ENCODE measurements at regions not wholly inside any gene's neighbourhood (a gene's known extent, or its start where the extent isn't known, plus 50 kb on each side); places are given as distances from the start of the nearest gene placed in this dataset.
A peak's percentile ranks its signal among the peaks of the same experiment; 100 is the strongest.
"Not testable (repeated sequence)": the region's sequence is repeated elsewhere in the genome, so short reads cannot be mapped to it uniquely, and the experiment has no call there.

- no peaks in the 10 kb centered on the region for H3K27me3 ChIP-seq
- intact Hi-C loops (cut with DNase I), result loop anchor here (10.0 kb wide), 1 partner anchor 127 kb away; the partner anchor contains the start of gene CIBAR2
- no peaks in the 10 kb centered on the region for H3K36me3 ChIP-seq (replicated peaks in 1 of 2; ENCODE audit: insufficient read depth in 1 of 2, low read depth in 2 of 2)
- no peaks in the 10 kb centered on the region for H3K9me3 ChIP-seq
- TF ChIP-seq, protein P1, sequence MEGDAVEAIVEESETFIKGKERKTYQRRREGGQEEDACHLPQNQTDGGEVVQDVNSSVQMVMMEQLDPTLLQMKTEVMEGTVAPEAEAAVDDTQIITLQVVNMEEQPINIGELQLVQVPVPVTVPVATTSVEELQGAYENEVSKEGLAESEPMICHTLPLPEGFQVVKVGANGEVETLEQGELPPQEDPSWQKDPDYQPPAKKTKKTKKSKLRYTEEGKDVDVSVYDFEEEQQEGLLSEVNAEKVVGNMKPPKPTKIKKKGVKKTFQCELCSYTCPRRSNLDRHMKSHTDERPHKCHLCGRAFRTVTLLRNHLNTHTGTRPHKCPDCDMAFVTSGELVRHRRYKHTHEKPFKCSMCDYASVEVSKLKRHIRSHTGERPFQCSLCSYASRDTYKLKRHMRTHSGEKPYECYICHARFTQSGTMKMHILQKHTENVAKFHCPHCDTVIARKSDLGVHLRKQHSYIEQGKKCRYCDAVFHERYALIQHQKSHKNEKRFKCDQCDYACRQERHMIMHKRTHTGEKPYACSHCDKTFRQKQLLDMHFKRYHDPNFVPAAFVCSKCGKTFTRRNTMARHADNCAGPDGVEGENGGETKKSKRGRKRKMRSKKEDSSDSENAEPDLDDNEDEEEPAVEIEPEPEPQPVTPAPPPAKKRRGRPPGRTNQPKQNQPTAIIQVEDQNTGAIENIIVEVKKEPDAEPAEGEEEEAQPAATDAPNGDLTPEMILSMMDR (IDR thresholded peaks at IDR 0.05), result no peak
- no peak for TF ChIP-seq POLR2A (IDR thresholded peaks at IDR 0.05)
- 80 to 100% methylated on average over 2 to 10 of the region's 10 CpGs for WGBS, 2 donors
- H3K4me1 ChIP-seq, result peaks cover 7% of the 10 kb centered on the region
- DNase-seq (no peak), ATAC-seq (no peak)
- H3K27ac ChIP-seq, result no peak overlapping the region
- H3K4me3 ChIP-seq, result no peak overlapping the region
These were observed 129.9 kb upstream of the CIBAR2 start for GRCh38 chr16:85242140-85242539.

GRCh38 chr16:85243308-85243707 is 131.0 kb upstream of the CIBAR2 start:
- TF ChIP-seq, protein P1 (IDR thresholded peaks at IDR 0.05), result no peak
- TF ChIP-seq POLR2A (IDR thresholded peaks at IDR 0.05), result no peak
- no peaks in the 10 kb centered on the region for H3K27me3 ChIP-seq
- no peak overlapping the region for H3K27ac ChIP-seq
- ATAC-seq (no peak), DNase-seq (no peak)
- H3K4me3 ChIP-seq, result no peak overlapping the region
- H3K9me3 ChIP-seq, result no peaks in the 10 kb centered on the region
- H3K4me1 ChIP-seq, result peaks cover 7% of the 10 kb centered on the region
- intact Hi-C loops (cut with DNase I), result loop anchor here (10.0 kb wide), 1 partner anchor 129 kb away; the partner anchor contains the start of gene CIBAR2
- no peaks in the 10 kb centered on the region for H3K36me3 ChIP-seq (replicated peaks in 1 of 2; ENCODE audit: insufficient read depth in 1 of 2, low read depth in 2 of 2)
- 87 to 94% methylated on average over 11 to 12 of the region's 12 CpGs for WGBS, 2 donors

DNA sequence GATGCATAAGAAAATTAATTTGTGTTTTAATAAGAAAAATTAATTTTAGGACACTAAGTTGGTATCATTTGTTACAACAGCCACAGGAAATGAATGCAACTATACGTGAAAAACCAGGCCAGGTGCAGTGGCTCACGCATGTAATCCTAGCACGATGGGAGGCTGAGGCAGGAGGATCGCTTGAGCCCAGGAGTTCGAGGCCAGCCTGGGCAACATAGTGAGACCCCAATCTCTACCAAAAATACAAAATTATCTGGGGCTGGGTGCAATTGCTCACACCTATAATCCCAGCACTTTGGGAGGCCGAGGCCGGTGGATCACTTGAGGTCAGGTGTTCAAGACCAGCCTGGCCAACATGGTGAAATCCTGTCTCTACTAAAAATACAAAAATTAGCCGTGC is 132.2 kb upstream of the CIBAR2 start:
- H3K4me3 ChIP-seq; H3K36me3 ChIP-seq (replicated peaks in 1 of 2; ENCODE audit: insufficient read depth in 1 of 2, low read depth in 2 of 2); ATAC-seq; DNase-seq; H3K27me3 ChIP-seq; H3K9me3 ChIP-seq; H3K27ac ChIP-seq: not testable (repeated sequence)
- intact Hi-C loops (cut with DNase I), result loop anchor here (10.0 kb wide), 1 partner anchor 130 kb away; the partner anchor contains the start of gene CIBAR2
- H3K4me1 ChIP-seq, result peaks cover 12% of the 10 kb centered on the region
- 89 to 96% methylated on average over 8 of the region's 8 CpGs for WGBS, 2 donors

DNA sequence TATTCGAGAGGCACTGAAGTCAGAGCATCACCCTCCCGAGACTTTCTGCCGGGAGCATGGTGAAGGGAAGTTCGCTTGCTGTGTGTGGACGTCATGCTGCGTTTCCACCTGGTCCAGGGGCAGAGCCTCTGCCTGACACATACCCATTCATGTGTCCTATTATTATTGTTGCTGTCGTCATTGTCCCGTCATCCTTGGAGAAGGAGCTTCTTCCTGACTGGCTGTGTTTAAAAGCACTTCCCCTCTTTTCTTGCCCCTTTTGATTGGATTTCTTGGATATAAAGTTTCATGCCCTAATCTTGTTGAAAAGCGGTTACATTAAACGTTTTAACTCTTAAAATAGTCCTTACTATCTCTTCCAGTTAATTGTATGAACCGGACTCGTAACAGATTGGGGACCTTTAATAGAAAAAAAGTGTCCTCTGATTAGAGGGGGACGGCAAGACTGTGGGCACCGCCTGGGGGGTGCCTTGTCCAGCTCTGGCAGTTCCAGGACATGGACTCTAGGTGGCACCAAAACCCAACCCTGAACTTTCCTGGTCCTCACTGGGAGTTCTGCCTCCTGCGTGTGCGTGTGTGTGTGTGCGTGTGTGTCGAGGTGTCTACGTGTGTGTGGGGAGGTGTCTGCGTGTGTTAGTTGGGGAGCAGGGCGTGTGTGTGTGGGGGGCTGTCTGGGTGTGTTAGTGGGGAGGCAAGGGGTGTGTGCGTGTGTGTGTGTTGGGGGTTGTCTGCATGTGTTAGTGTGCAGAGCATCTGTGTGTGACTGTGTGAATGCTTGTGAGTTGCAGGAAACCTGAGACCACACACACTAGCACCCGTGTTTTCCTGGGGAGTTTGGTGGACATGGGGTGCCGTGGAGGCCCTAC is 133.3 kb upstream of the CIBAR2 start:
- WGBS, 2 donors, result 21 to 24% methylated on average over 24 of the region's 24 CpGs
- ATAC-seq (peak; percentile 77), DNase-seq (peak; percentile 56 to 66 (median 62))
- H3K9me3 ChIP-seq, result no peaks in the 10 kb centered on the region
- peaks cover 17% of the 10 kb centered on the region for H3K4me1 ChIP-seq
- no peaks in the 10 kb centered on the region for H3K36me3 ChIP-seq (replicated peaks in 1 of 2; ENCODE audit: insufficient read depth in 1 of 2, low read depth in 2 of 2)
- no peak overlapping the region for H3K27ac ChIP-seq
- TF ChIP-seq POLR2A (IDR thresholded peaks at IDR 0.05), result no peak
- TF ChIP-seq, protein P1 (IDR thresholded peaks at IDR 0.05), result peak; percentile 71 to 91 (median 84)
- no peak overlapping the region for H3K4me3 ChIP-seq
- no peaks in the 10 kb centered on the region for H3K27me3 ChIP-seq
- intact Hi-C loops (cut with DNase I), result loop anchor here (10.0 kb wide), 1 partner anchor 131 kb away; the partner anchor contains the start of gene CIBAR2

DNA sequence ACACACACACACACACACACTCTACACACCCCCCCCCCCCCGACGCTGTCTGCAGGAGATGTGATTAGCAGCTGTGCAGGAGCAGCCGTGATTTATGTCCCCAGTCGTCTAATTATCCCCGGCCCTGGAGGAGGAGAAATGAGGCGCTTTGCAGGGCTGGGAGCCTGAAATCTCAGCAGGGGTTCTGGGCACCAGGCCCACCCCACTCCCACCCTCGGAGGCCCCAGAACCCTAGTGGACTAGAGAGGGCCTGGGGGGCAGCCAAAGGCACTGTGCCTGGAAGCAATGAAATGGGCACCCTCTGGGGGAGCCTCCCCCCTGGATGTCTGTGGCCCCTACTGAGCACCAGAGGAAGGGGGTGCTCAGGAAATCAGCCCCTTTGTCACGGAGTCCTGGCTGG is 134.2 kb upstream of the CIBAR2 start:
- Histone ChIP-seq H3K9me3 (no peaks in the 10 kb centered on the region), H3K27ac (no peak overlapping the region), H3K36me3 (replicated peaks in 1 of 2; ENCODE audit: insufficient read depth in 1 of 2, low read depth in 2 of 2) (no peaks in the 10 kb centered on the region), H3K4me3 (no peak overlapping the region), H3K4me1 (peaks cover 17% of the 10 kb centered on the region), H3K27me3 (no peaks in the 10 kb centered on the region)
- whole genome bisulfite sequencing, 2 donors, result 21 to 27% methylated on average over 3 to 8 of the region's 8 CpGs
- DNase-seq, result no peak
- TF ChIP-seq, protein P1 (IDR thresholded peaks at IDR 0.05), result no peak
- TF ChIP-seq POLR2A (IDR thresholded peaks at IDR 0.05), result no peak
- ATAC-seq, result no peak
- intact Hi-C loops (cut with DNase I), result loop anchor here (10.0 kb wide), 1 partner anchor 132 kb away; the partner anchor contains the start of gene CIBAR2

All from body of pancreas (tissue), 4 donors.